IMR-90 (cell line): ENCODE measurements at regions not wholly inside any gene's neighbourhood (a gene's known extent, or its start where the extent isn't known, plus 50 kb on each side); places are given as distances from the start of the nearest gene placed in this dataset.

Source experiments
- ATAC-seq: fragments of 200-7000 bp; cut with Tn5 transposase; 2 replicates; pipeline ENCODE4 v1.9.1; 2020; ENCODE audit warnings: low read depth, mild to moderate bottlenecking, moderate library complexity
- BruUV-seq: library from RNA; stranded (reverse); fragments of 400-500 nt; replicated peaks from 2 replicates; lab custom pipeline; 2021; lab: Mats Ljungman, UMichigan
- CTCF ChIA-PET: fragments of 300-600 bp; formaldehyde crosslinking; extraction: SDS; loops from one replicate; lab custom pipeline; 2021; ENCODE audit warnings: antibody characterized with exemption; lab: Yijun Ruan, JAX
- POLR2A ChIA-PET: fragments of 300-600 bp; sonication (Branson Sonifier 250); formaldehyde crosslinking; loops from one replicate; lab custom pipeline; 2022; ENCODE audit warnings: antibody characterized with exemption; ENCODE audit not compliant: unreplicated experiment; lab: Charles Lee
- DNase-seq: peaks from one replicate; pipeline ENCODE4 v3.0.0; 2013
- H2AFZ ChIP-seq: replicated peaks from 2 replicates; pipeline ENCODE3; 2013; ENCODE audit warnings: low read length, mild to moderate bottlenecking; ENCODE audit not compliant: poor library complexity
- H2AK5ac ChIP-seq: 2 replicates; pipeline ENCODE4 v1.6.1; 2013; ENCODE audit warnings: low read depth, low read length, inconsistent platforms
- H2AK9ac ChIP-seq: replicated peaks from 2 replicates; pipeline ENCODE3; 2013; ENCODE audit warnings: mild to moderate bottlenecking, low read depth, low read length, moderate library complexity; ENCODE audit not compliant: poor library complexity
- H2BK120ac ChIP-seq: 2 replicates; pipeline ENCODE4 v1.6.1; 2013; ENCODE audit warnings: low read depth, low read length, inconsistent platforms
- H2BK15ac ChIP-seq: 3 replicates; pipeline ENCODE4 v1.6.1; 2013; ENCODE audit warnings: low read depth, low read length, inconsistent platforms
- H2BK20ac ChIP-seq: 2 replicates; pipeline ENCODE4 v1.6.1; 2013; ENCODE audit warnings: low read depth, mild to moderate bottlenecking, inconsistent platforms, low read length, moderate library complexity
- H2BK5ac ChIP-seq: 2 replicates; pipeline ENCODE4 v1.6.1; 2013; ENCODE audit warnings: mild to moderate bottlenecking, low read depth, low read length, inconsistent platforms; ENCODE audit not compliant: poor library complexity, severe bottlenecking
- H3K14ac ChIP-seq: replicated peaks from 2 replicates; pipeline ENCODE4 v1.6.1; 2013; ENCODE audit warnings: low read depth, low read length, inconsistent platforms
- H3K18ac ChIP-seq: 2 replicates; pipeline ENCODE4 v1.6.1; 2013; ENCODE audit warnings: low read depth, low read length, control low read depth
- H3K23ac ChIP-seq: 2 replicates; pipeline ENCODE4 v1.6.1; 2013; ENCODE audit warnings: low read depth, low read length, inconsistent platforms
- H3K27ac ChIP-seq: 2 replicates; pipeline ENCODE4 v1.5.1; 2013; ENCODE audit warnings: mild to moderate bottlenecking, control low read depth, low read length; ENCODE audit not compliant: insufficient read depth
- H3K27me3 ChIP-seq: 2 replicates; pipeline ENCODE4 v1.6.1; 2013; ENCODE audit warnings: low read length; ENCODE audit not compliant: control insufficient read depth, insufficient read depth
- H3K36me3 ChIP-seq: 2 replicates; pipeline ENCODE4 v1.6.1; 2013; ENCODE audit warnings: low read length, mixed read lengths; ENCODE audit not compliant: control insufficient read depth, insufficient read depth
- H3K4ac ChIP-seq: 2 replicates; pipeline ENCODE4 v1.6.1; 2013; ENCODE audit warnings: low read depth, low read length, inconsistent platforms
- H3K4me1 ChIP-seq: 2 replicates; pipeline ENCODE4 v1.6.1; 2013; ENCODE audit warnings: low read length, mixed read lengths; ENCODE audit not compliant: control insufficient read depth, insufficient read depth
- H3K4me2 ChIP-seq: 2 replicates; pipeline ENCODE4 v1.6.1; 2013; ENCODE audit warnings: low read depth, mild to moderate bottlenecking, control low read depth, low read length, moderate library complexity
- H3K4me3 ChIP-seq: 2 replicates; pipeline ENCODE4 v1.5.1; 2013; ENCODE audit warnings: low read depth, mild to moderate bottlenecking, control low read depth, low read length, moderate library complexity; ENCODE audit not compliant: insufficient read depth
- H3K56ac ChIP-seq: 2 replicates; pipeline ENCODE4 v1.6.1; 2013; ENCODE audit warnings: low read length, inconsistent platforms; ENCODE audit not compliant: insufficient read depth; ENCODE audit errors: extremely low read depth
- H3K79me1 ChIP-seq, 2 experiments: 2 replicates each; pipeline ENCODE4 v1.6.1; 2013; ENCODE audit warnings: low read length in 2 of 2, inconsistent platforms in 1 of 2, low read depth in 1 of 2
- H3K9ac ChIP-seq: 2 replicates; pipeline ENCODE4 v1.6.1; 2013; ENCODE audit warnings: low read depth, low read length, control low read depth
- H3K9me1 ChIP-seq: 2 replicates; pipeline ENCODE4 v1.6.1; 2013; ENCODE audit warnings: low read length, inconsistent platforms; ENCODE audit not compliant: insufficient read depth
- H3K9me3 ChIP-seq: 2 replicates; pipeline ENCODE4 v1.6.1; 2013; ENCODE audit warnings: low read length; ENCODE audit not compliant: control insufficient read depth, insufficient read depth
- H4K20me1 ChIP-seq: 2 replicates; pipeline ENCODE4 v1.6.1; 2013; ENCODE audit warnings: low read length, inconsistent platforms; ENCODE audit not compliant: insufficient read depth
- H4K5ac ChIP-seq: 2 replicates; pipeline ENCODE4 v1.6.1; 2013; ENCODE audit warnings: mild to moderate bottlenecking, low read depth, low read length, control low read depth
- H4K8ac ChIP-seq, 2 experiments: 2 replicates each; pipeline ENCODE4 v1.6.1; 2013; ENCODE audit warnings: low read depth in 2 of 2, low read length in 2 of 2, control low read depth in 1 of 2, inconsistent platforms in 1 of 2
- H4K91ac ChIP-seq: 2 replicates; pipeline ENCODE4 v1.6.1; 2013; ENCODE audit warnings: low read depth, low read length, inconsistent platforms; ENCODE audit not compliant: insufficient read depth
- BHLHE40 ChIP-seq: fragments of 150-350 bp; IDR thresholded peaks from 2 replicates; pipeline ENCODE4 v1.6.1; 2016; ENCODE audit warnings: mild to moderate bottlenecking, low read depth, low read length
- CEBPB ChIP-seq: IDR thresholded peaks from 2 replicates; pipeline ENCODE4 v1.6.1; 2012; ENCODE audit warnings: low read depth, low read length, improper control_type of control experiment
- CTCF ChIP-seq: conservative IDR thresholded peaks from 2 replicates; pipeline ENCODE4 v1.5.1; 2012; ENCODE audit warnings: mild to moderate bottlenecking, low read depth, low read length, improper control_type of control experiment
- ELK1 ChIP-seq: fragments of 150-350 bp; IDR thresholded peaks from 2 replicates; pipeline ENCODE4 v1.6.1; 2016; ENCODE audit warnings: low read depth, mild to moderate bottlenecking, low read length, moderate library complexity, borderline replicate concordance
- FOS ChIP-seq: fragments of 150-350 bp; IDR thresholded peaks from 2 replicates; pipeline ENCODE4 v1.6.1; 2016; ENCODE audit warnings: low read depth, low read length
- MAFK ChIP-seq: IDR thresholded peaks from 2 replicates; pipeline ENCODE4 v1.6.1; 2012; ENCODE audit warnings: low read depth, low read length, improper control_type of control experiment
- MAZ ChIP-seq: IDR thresholded peaks from 2 replicates; pipeline ENCODE4 v1.6.1; 2012; ENCODE audit warnings: low read depth, mild to moderate bottlenecking, low read length, improper control_type of control experiment, moderate library complexity, borderline replicate concordance
- MXI1 ChIP-seq: IDR thresholded peaks from 2 replicates; pipeline ENCODE4 v1.6.1; 2012; ENCODE audit warnings: low read depth, mild to moderate bottlenecking, low read length, moderate library complexity, borderline replicate concordance
- NFE2L2 ChIP-seq: fragments of 150-350 bp; IDR thresholded peaks from 2 replicates; pipeline ENCODE4 v1.6.1; 2016; ENCODE audit warnings: low read depth, mild to moderate bottlenecking, low read length
- POLR2A ChIP-seq: IDR thresholded peaks from 2 replicates; pipeline ENCODE4 v1.6.1; 2012; ENCODE audit warnings: mild to moderate bottlenecking, low read depth, low read length
- RAD21 ChIP-seq: IDR thresholded peaks from 2 replicates; pipeline ENCODE4 v1.6.1; 2012; ENCODE audit warnings: low read length, improper control_type of control experiment
- RCOR1 ChIP-seq: IDR thresholded peaks from 2 replicates; pipeline ENCODE4 v1.6.1; 2012; ENCODE audit warnings: mild to moderate bottlenecking, low read length, improper control_type of control experiment; ENCODE audit not compliant: insufficient replicate concordance
- RFX5 ChIP-seq: IDR thresholded peaks from 2 replicates; pipeline ENCODE4 v1.8.0; 2012; ENCODE audit warnings: low read depth, mild to moderate bottlenecking, low read length, moderate library complexity
- SMC3 ChIP-seq: fragments of 150-350 bp; IDR thresholded peaks from 2 replicates; pipeline ENCODE4 v1.6.1; 2016; ENCODE audit warnings: low read depth, mild to moderate bottlenecking, antibody characterized with exemption, low read length, moderate library complexity
- USF2 ChIP-seq: fragments of 150-350 bp; IDR thresholded peaks from 2 replicates; pipeline ENCODE4 v1.6.1; 2017; ENCODE audit warnings: mild to moderate bottlenecking, antibody characterized with exemption, low read length, low read depth
- WGBS, 2 experiments: methylation state at CpG; one replicate each; pipeline versions ENCODE4 v1.1.5 to v1.1.7; 2013; ENCODE audit warnings: missing lambda C conversion rate in 2 of 2; ENCODE audit not compliant: insufficient read length in 1 of 2; ENCODE audit errors: extremely low coverage in 2 of 2; 5-methylcytosine and 5-hydroxymethylcytosine counted together
- dilution Hi-C: fragments of 300-500 bp; cut with HindIII; formaldehyde crosslinking; loops from one replicate; pipeline ENCODE4 v1.14.3; 2018; ENCODE audit warnings: low sequenced_read_pairs; ENCODE audit not compliant: unreplicated experiment
- in situ Hi-C: fragments of 300-500 bp; cut with MboI; formaldehyde crosslinking; loops from 3 replicates; pipeline ENCODE4 v1.14.3; 2019; ENCODE audit warnings: low sequenced_read_pairs, inconsistent platforms, mixed read lengths
- intact Hi-C: fragments of 100-400 bp; cut with micrococcal nuclease; formaldehyde crosslinking; loops from 2 replicates; pipeline ENCODE4 v1.10.0; 2022

- DNase-seq = no peak
- Histone ChIP-seq H3K9ac (no peak overlapping the region), H4K8ac (no peak overlapping the region), H3K23ac (no peak overlapping the region), H3K27ac (no peak overlapping the region), H3K4me1 (no peaks in the 10 kb centered on the region), H3K18ac (no peak overlapping the region), H2AFZ (no peak overlapping the region), H3K79me1 (no peaks in the 10 kb centered on the region), H3K36me3 (no peaks in the 10 kb centered on the region), H3K9me3 (no peaks in the 10 kb centered on the region), H3K4me2 (no peak overlapping the region), H3K27me3 (no peaks in the 10 kb centered on the region), H2BK20ac (no peak overlapping the region), H3K9me1 (no peaks in the 10 kb centered on the region), H3K4me3 (no peak overlapping the region), H2BK15ac (no peak overlapping the region), H3K4ac (no peak overlapping the region), H4K5ac (no peak overlapping the region), H3K14ac (no peak overlapping the region), H3K56ac (no peak overlapping the region), H4K20me1 (no peaks in the 10 kb centered on the region), H2AK9ac (no peak overlapping the region), H2AK5ac (no peak overlapping the region), H2BK120ac (no peak overlapping the region), H2BK5ac (no peak overlapping the region), H4K91ac (no peak overlapping the region)
- intact Hi-C loops (no loop called here), dilution Hi-C loops (no loop called here), in situ Hi-C loops (no loop called here)
- no TSS peak for BruUV-seq
- WGBS, 2 experiments = 40% methylated on average over 1 of the region's 7 CpGs; no CpG with 5 or more reads in 1 of the 2 experiments
- CTCF ChIA-PET = no interaction called here
- no peak for ATAC-seq
- POLR2A ChIA-PET = no interaction called here
- TF ChIP-seq MAZ = no peak
- no peak for TF ChIP-seq BHLHE40
- no peak for TF ChIP-seq RCOR1
- no peak for TF ChIP-seq NFE2L2
- TF ChIP-seq USF2 = no peak
- no peak for TF ChIP-seq MXI1
- no peak for TF ChIP-seq ELK1
- TF ChIP-seq SMC3 = no peak
- no peak for TF ChIP-seq POLR2A
- TF ChIP-seq MAFK = no peak
- TF ChIP-seq CEBPB = no peak
- no peak for TF ChIP-seq RFX5
- no peak for TF ChIP-seq RAD21
- no peak for TF ChIP-seq CTCF
- no peak for TF ChIP-seq FOS
Observed at GRCh38 chr7:85686401-85687181, 499.7 kb upstream of the SEMA3D start.
